Femur (tissue), 1 donor: ENCODE measurements at regions not wholly inside any gene's neighbourhood (a gene's known extent, or its start where the extent isn't known, plus 50 kb on each side); places are given as distances from the start of the nearest gene placed in this dataset.
A peak's percentile ranks its signal among the peaks of the same experiment; 100 is the strongest.
"Not testable (repeated sequence)": the region's sequence is repeated elsewhere in the genome, so short reads cannot be mapped to it uniquely, and the experiment has no call there.

Experiments used
- DNase-seq: peaks from one replicate; pipeline ENCODE4 v3.0.0-alpha.2; 2017

- peak; percentile 77 for DNase-seq
Observed at GRCh38 chr12:27861428-27862167, 81.6 kb upstream of the MANSC4 start.

DNA sequence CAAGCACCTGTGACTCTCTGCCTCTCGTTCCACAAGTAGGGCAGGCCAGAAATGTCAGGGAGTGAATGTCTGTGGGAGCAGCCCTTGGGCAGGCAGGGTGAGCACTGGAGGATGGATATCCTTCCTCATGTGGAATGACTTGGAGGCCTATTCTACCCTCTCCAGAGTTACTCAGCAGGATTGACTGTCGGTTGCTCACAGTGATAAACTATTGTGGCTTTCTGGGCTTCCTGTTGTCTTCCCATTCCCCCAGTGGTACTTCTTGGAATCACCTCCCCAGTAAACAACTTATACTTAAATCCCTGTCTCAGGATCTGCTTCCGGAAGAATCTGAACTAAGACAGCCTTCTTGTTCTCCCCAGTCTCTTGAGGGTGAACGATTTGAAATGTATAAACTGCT, 79.6 kb upstream of the MANSC4 start:
- DNase-seq: no peak

GRCh38 chr12:27857006-27857405, 77.0 kb upstream of the MANSC4 start:
- DNase-seq: not testable (repeated sequence)

GRCh38 chr12:27852742-27853141, 72.7 kb upstream of the MANSC4 start:
- DNase-seq: no peak
